Neural progenitor cell (in vitro differentiated cells): ENCODE measurements at regions not wholly inside any gene's neighbourhood (a gene's known extent, or its start where the extent isn't known, plus 50 kb on each side); places are given as distances from the start of the nearest gene placed in this dataset.

Source experiments
- DNase-seq: peaks from one replicate; pipeline ENCODE4 v3.0.0-alpha.2; 2016; ENCODE audit warnings: low spot score
- H2AFZ ChIP-seq: fragments of 200-600 bp; sonication (generic); replicated peaks from 2 replicates; pipeline ENCODE4 v1.6.1; 2016; ENCODE audit warnings: antibody characterized with exemption
- H3F3A ChIP-seq: fragments of 200-600 bp; sonication (generic); 2 replicates; pipeline ENCODE4 v1.6.1; 2016; ENCODE audit warnings: antibody characterized with exemption, low read depth
- H3K27ac ChIP-seq: fragments of 200-600 bp; sonication (generic); 2 replicates; pipeline ENCODE4 v1.5.1; 2016; ENCODE audit warnings: mild to moderate bottlenecking
- H3K27me3 ChIP-seq: fragments of 200-600 bp; sonication (generic); 2 replicates; pipeline ENCODE4 v1.6.1; 2016; ENCODE audit warnings: mild to moderate bottlenecking, moderate library complexity
- H3K36me3 ChIP-seq: fragments of 200-600 bp; sonication (generic); 2 replicates; pipeline ENCODE4 v1.5.1; 2016
- H3K4me1 ChIP-seq: fragments of 200-600 bp; sonication (generic); 2 replicates; pipeline ENCODE4 v1.6.1; 2016; ENCODE audit warnings: mixed run types
- H3K4me2 ChIP-seq: fragments of 200-600 bp; sonication (generic); 2 replicates; pipeline ENCODE4 v1.6.1; 2016
- H3K4me3 ChIP-seq: fragments of 200-600 bp; sonication (generic); 2 replicates; pipeline ENCODE4 v1.5.1; 2016
- H3K79me2 ChIP-seq: fragments of 200-600 bp; sonication (generic); 2 replicates; pipeline ENCODE4 v1.6.1; 2016; ENCODE audit warnings: low read depth
- H3K9ac ChIP-seq: fragments of 200-600 bp; sonication (generic); 2 replicates; pipeline ENCODE4 v1.6.1; 2016
- H3K9me3 ChIP-seq: fragments of 200-600 bp; sonication (generic); 2 replicates; pipeline ENCODE4 v1.5.1; 2016; ENCODE audit warnings: low read depth
- H4K20me1 ChIP-seq: fragments of 200-600 bp; sonication (generic); 2 replicates; pipeline ENCODE4 v1.6.1; 2016; ENCODE audit warnings: low read depth
- H3K27ac Mint-ChIP-seq: 3 replicates; pipeline ENCODE4 v1.8.0; 2021; ENCODE audit warnings: mixed read lengths
- H3K27me3 Mint-ChIP-seq: 2 replicates; pipeline ENCODE4 v1.8.0; 2022; ENCODE audit warnings: low read depth, mild to moderate bottlenecking, inconsistent platforms, moderate library complexity, mixed read lengths; ENCODE audit not compliant: insufficient read depth
- H3K36me3 Mint-ChIP-seq: 3 replicates; pipeline ENCODE4 v1.8.0; 2021; ENCODE audit warnings: mixed read lengths
- H3K4me1 Mint-ChIP-seq: 3 replicates; pipeline ENCODE4 v1.8.0; 2021; ENCODE audit warnings: mixed read lengths
- H3K4me3 Mint-ChIP-seq: 3 replicates; pipeline ENCODE4 v1.8.0; 2021; ENCODE audit warnings: mild to moderate bottlenecking, moderate library complexity, mixed read lengths
- H3K9me3 Mint-ChIP-seq: 3 replicates; pipeline ENCODE4 v1.8.0; 2020; ENCODE audit warnings: mixed read lengths
- CTCF ChIP-seq: fragments of 200-600 bp; sonication (generic); IDR thresholded peaks from 2 replicates; pipeline ENCODE4 v1.5.1; 2017; ENCODE audit warnings: antibody characterized with exemption, mild to moderate bottlenecking
- EZH2 ChIP-seq: fragments of 200-600 bp; sonication (generic); IDR thresholded peaks from 2 replicates; pipeline ENCODE4 v1.6.1; 2017; ENCODE audit warnings: antibody characterized with exemption, mild to moderate bottlenecking, moderate library complexity
- EZH2phosphoT487 ChIP-seq: fragments of 200-600 bp; sonication (generic); IDR thresholded peaks from 2 replicates; pipeline ENCODE4 v1.6.1; 2017; ENCODE audit warnings: antibody characterized with exemption

GRCh38 chr4:18202486-18202885, 180.9 kb upstream of the LCORL start:
- Histone ChIP-seq H4K20me1 (no peaks in the 10 kb centered on the region), H3K9ac (no peak overlapping the region), H3K36me3 (no peaks in the 10 kb centered on the region), H2AFZ (no peak overlapping the region), H3K4me2 (no peak overlapping the region), H3K79me2 (no peaks in the 10 kb centered on the region), H3K27ac (no peak overlapping the region), H3K9me3 (no peaks in the 10 kb centered on the region), H3K4me1 (no peaks in the 10 kb centered on the region), H3K4me3 (no peak overlapping the region), H3F3A (no peaks in the 10 kb centered on the region), H3K27me3 (no peaks in the 10 kb centered on the region)
- no peaks in the 10 kb centered on the region for H3K36me3 Mint-ChIP-seq
- H3K27me3 Mint-ChIP-seq: peaks cover 2% of the 10 kb centered on the region
- TF ChIP-seq EZH2phosphoT487 (no peak), EZH2 (no peak), CTCF (no peak)
- H3K9me3 Mint-ChIP-seq: no peaks in the 10 kb centered on the region
- H3K4me1 Mint-ChIP-seq: peaks cover 1% of the 10 kb centered on the region
- no peak overlapping the region for H3K4me3 Mint-ChIP-seq
- H3K27ac Mint-ChIP-seq: no peak overlapping the region
- no peak for DNase-seq

- H3K9ac ChIP-seq: no peak overlapping the region
- peaks cover 7% of the 10 kb centered on the region for H3K4me1 Mint-ChIP-seq
- H3K4me3 ChIP-seq: no peak overlapping the region
- no peak overlapping the region for H3K4me3 Mint-ChIP-seq
- no peaks in the 10 kb centered on the region for H3F3A ChIP-seq
- H3K4me2 ChIP-seq: no peak overlapping the region
- H4K20me1 ChIP-seq: no peaks in the 10 kb centered on the region
- H3K9me3 ChIP-seq: no peaks in the 10 kb centered on the region
- no peak for TF ChIP-seq EZH2phosphoT487
- TF ChIP-seq CTCF: no peak
- TF ChIP-seq EZH2: no peak
- no peaks in the 10 kb centered on the region for H3K4me1 ChIP-seq
- no peak overlapping the region for H3K27ac ChIP-seq
- H3K79me2 ChIP-seq: no peaks in the 10 kb centered on the region
- H3K27me3 Mint-ChIP-seq: peaks cover 2% of the 10 kb centered on the region
- no peak overlapping the region for H2AFZ ChIP-seq
- DNase-seq: no peak
- H3K36me3 ChIP-seq: no peaks in the 10 kb centered on the region
- no peak overlapping the region for H3K27ac Mint-ChIP-seq
- no peaks in the 10 kb centered on the region for H3K27me3 ChIP-seq
- H3K36me3 Mint-ChIP-seq: no peaks in the 10 kb centered on the region
- no peaks in the 10 kb centered on the region for H3K9me3 Mint-ChIP-seq
These were observed 180.3 kb upstream of the LCORL start for GRCh38 chr4:18201885-18202284.

DNA sequence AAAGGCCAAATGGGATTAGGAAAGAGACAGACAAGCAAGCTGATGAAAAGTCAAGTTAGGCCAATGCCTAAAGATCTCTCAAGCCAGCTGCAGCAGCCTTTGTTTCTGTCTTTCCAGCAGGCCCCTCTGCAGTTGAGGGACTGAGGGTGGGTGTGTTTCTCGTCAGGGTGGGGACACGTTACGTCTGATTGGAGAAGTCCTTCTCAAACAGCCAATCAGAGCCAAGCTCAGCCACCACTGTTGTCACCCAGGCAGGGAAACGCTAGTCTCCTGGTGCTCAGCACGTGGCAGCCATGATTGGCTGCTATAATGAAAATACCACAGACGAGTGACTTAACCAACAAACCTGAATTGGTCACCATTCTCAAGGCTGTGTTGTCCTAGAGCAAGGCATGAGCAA, 177.1 kb upstream of the LCORL start:
- H3K4me1 Mint-ChIP-seq: peaks cover 16% of the 10 kb centered on the region

More for the DNA sequence above, 177.1 kb upstream of the LCORL start:
- Histone ChIP-seq H3K4me1 (no peaks in the 10 kb centered on the region), H2AFZ (no peak overlapping the region), H4K20me1 (no peaks in the 10 kb centered on the region), H3K36me3 (no peaks in the 10 kb centered on the region), H3K79me2 (no peaks in the 10 kb centered on the region), H3K27me3 (no peaks in the 10 kb centered on the region), H3K4me3 (no peak overlapping the region), H3K27ac (no peak overlapping the region), H3K9ac (no peak overlapping the region), H3K9me3 (no peaks in the 10 kb centered on the region), H3F3A (no peaks in the 10 kb centered on the region), H3K4me2 (no peak overlapping the region)
- TF ChIP-seq CTCF (no peak), EZH2phosphoT487 (no peak), EZH2 (no peak)
- DNase-seq: peak; percentile 27
- Mint-ChIP-seq H3K9me3 (no peaks in the 10 kb centered on the region), H3K27ac (no peak overlapping the region), H3K4me3 (no peak overlapping the region), H3K27me3 (peaks cover 5% of the 10 kb centered on the region), H3K36me3 (no peaks in the 10 kb centered on the region)
